H1 (cell line): ENCODE measurements at regions not wholly inside any gene's neighbourhood (a gene's known extent, or its start where the extent isn't known, plus 50 kb on each side); places are given as distances from the start of the nearest gene placed in this dataset.

Source experiments
- CTCF ChIA-PET: fragments of 300-600 bp; sonication (Branson Sonifier 250); formaldehyde crosslinking; loops from one replicate; lab custom pipeline; 2021; ENCODE audit not compliant: partially characterized antibody; lab: Charles Lee
- POLR2A ChIA-PET: fragments of 300-600 bp; sonication (Branson Sonifier 250); formaldehyde crosslinking; loops from one replicate; lab custom pipeline; 2021; ENCODE audit warnings: inconsistent platforms; ENCODE audit not compliant: partially characterized antibody; lab: Charles Lee
- DNase-seq, 2 experiments: peaks; one replicate each; pipeline versions ENCODE4 v3.0.0 to v3.0.0-alpha.2; 2010 to 2022; ENCODE audit warnings: low spot score in 2 of 2, low read depth in 1 of 2, mixed read lengths in 1 of 2
- FAIRE-seq: peaks from 2 replicates; lab custom pipeline; 2011; peaks lifted over from hg19 to GRCh38; lab: Jason Lieb, UNC
- H2AFZ ChIP-seq: 2 replicates; pipeline ENCODE4 v1.8.1; 2012; ENCODE audit warnings: low read length, inconsistent platforms
- H2AK5ac ChIP-seq: 2 replicates; pipeline ENCODE4 v1.6.1; 2013; ENCODE audit warnings: low read depth, low read length
- H2BK120ac ChIP-seq: replicated peaks from 2 replicates; pipeline ENCODE3; 2013; ENCODE audit warnings: low read depth, low read length, inconsistent platforms
- H2BK12ac ChIP-seq: 2 replicates; pipeline ENCODE4 v1.6.1; 2013; ENCODE audit warnings: low read depth, low read length
- H2BK15ac ChIP-seq: 2 replicates; pipeline ENCODE4 v1.6.1; 2013; ENCODE audit warnings: low read length
- H2BK20ac ChIP-seq: 2 replicates; pipeline ENCODE4 v1.6.1; 2013; ENCODE audit warnings: low read length
- H2BK5ac ChIP-seq: 2 replicates; pipeline ENCODE4 v1.6.1; 2013; ENCODE audit warnings: low read depth, low read length
- H3K14ac ChIP-seq: 2 replicates; pipeline ENCODE4 v1.6.1; 2013; ENCODE audit warnings: inconsistent platforms; ENCODE audit not compliant: insufficient read length
- H3K18ac ChIP-seq: 2 replicates; pipeline ENCODE4 v1.6.1; 2013; ENCODE audit warnings: low read length; ENCODE audit errors: extremely low read depth
- H3K23ac ChIP-seq: 2 replicates; pipeline ENCODE4 v1.6.1; 2013; ENCODE audit warnings: inconsistent platforms; ENCODE audit not compliant: insufficient read length
- H3K23me2 ChIP-seq: 2 replicates; pipeline ENCODE4 v1.6.1; 2013; ENCODE audit warnings: low read depth, low read length
- H3K27ac ChIP-seq: 2 replicates; pipeline ENCODE4 v1.6.1; 2011; ENCODE audit warnings: low read depth, low read length, inconsistent platforms
- H3K27me3 ChIP-seq, 4 experiments: replicated peaks in 1 of 4; 1 replicate in 1 of 4; 2 replicates in 3 of 4; pipeline versions ENCODE4 v1.6.1 to v1.8.1; 2011 to 2013; ENCODE audit warnings: low read length in 3 of 4, mild to moderate bottlenecking in 3 of 4, inconsistent platforms in 2 of 4, mixed read lengths in 2 of 4, moderate library complexity in 1 of 4; ENCODE audit not compliant: control insufficient read depth in 3 of 4, insufficient read depth in 3 of 4; ENCODE audit errors: extremely low read depth in 1 of 4
- H3K36me3 ChIP-seq, 4 experiments: 2 replicates each; pipeline versions ENCODE4 v1.6.1 to v1.8.1; 2011 to 2013; ENCODE audit warnings: mild to moderate bottlenecking in 4 of 4, low read length in 3 of 4, moderate library complexity in 2 of 4, control low read depth in 1 of 4, inconsistent platforms in 1 of 4; ENCODE audit not compliant: insufficient read depth in 4 of 4, control insufficient read depth in 2 of 4
- H3K4ac ChIP-seq: replicated peaks from 2 replicates; pipeline ENCODE3; 2013; ENCODE audit warnings: low read length, low read depth, mixed read lengths, inconsistent platforms; ENCODE audit not compliant: insufficient read length
- H3K4me1 ChIP-seq, 4 experiments: replicated peaks in 1 of 4; 1 replicate in 1 of 4; 2 replicates in 3 of 4; pipeline versions ENCODE4 v1.6.1 to v1.8.1; 2011 to 2013; ENCODE audit warnings: low read length in 3 of 4, inconsistent platforms in 2 of 4, mixed read lengths in 1 of 4; ENCODE audit not compliant: insufficient read depth in 4 of 4, control insufficient read depth in 3 of 4
- H3K4me2 ChIP-seq, 2 experiments: 2 replicates each; pipeline versions ENCODE4 v1.6.1 to v1.8.1; 2011 to 2013; ENCODE audit warnings: low read depth in 2 of 2, low read length in 2 of 2, control low read depth in 1 of 2, inconsistent platforms in 1 of 2, mild to moderate bottlenecking in 1 of 2; ENCODE audit not compliant: insufficient read depth in 1 of 2
- H3K4me3 ChIP-seq, 4 experiments: fragments of 200-600, 300-600 bp in 1 of 4; sonication (generic), shearing (Covaris generic), sonication (Bioruptor Twin) in 1 of 4; 2 replicates each; pipeline versions ENCODE4 v1.5.1 to v1.8.1; 2011 to 2016; ENCODE audit warnings: low read length in 4 of 4, low read depth in 3 of 4, control low read depth in 2 of 4, inconsistent platforms in 2 of 4, mild to moderate bottlenecking in 2 of 4, mixed read lengths in 1 of 4, moderate library complexity in 1 of 4; ENCODE audit not compliant: insufficient read depth in 2 of 4; ENCODE audit errors: extremely low read depth in 1 of 4
- H3K56ac ChIP-seq: replicated peaks from 2 replicates; pipeline ENCODE3; 2013; ENCODE audit warnings: low read depth, mild to moderate bottlenecking, mixed read lengths, low read length, inconsistent platforms; ENCODE audit not compliant: insufficient read length
- H3K79me1 ChIP-seq: 2 replicates; pipeline ENCODE4 v1.6.1; 2013; ENCODE audit warnings: low read depth, low read length, control low read depth
- H3K79me2 ChIP-seq, 2 experiments: 2 replicates each; pipeline versions ENCODE4 v1.6.1 to v1.8.1; 2012 to 2013; ENCODE audit warnings: low read length in 2 of 2, mild to moderate bottlenecking in 2 of 2, inconsistent platforms in 1 of 2; ENCODE audit not compliant: insufficient read depth in 2 of 2, control insufficient read depth in 1 of 2
- H3K9ac ChIP-seq, 4 experiments: replicated peaks in 1 of 4; 1 replicate in 1 of 4; 2 replicates in 3 of 4; pipeline versions ENCODE4 v1.6.1 to v1.8.1; 2011 to 2013; ENCODE audit warnings: low read depth in 3 of 4, low read length in 3 of 4, control low read depth in 2 of 4, mild to moderate bottlenecking in 2 of 4, moderate library complexity in 2 of 4, inconsistent platforms in 1 of 4; ENCODE audit errors: extremely low read depth in 1 of 4
- H3K9me3 ChIP-seq, 2 experiments: 2 replicates each; pipeline versions ENCODE4 v1.6.1 to v1.8.1; 2012 to 2013; ENCODE audit warnings: mild to moderate bottlenecking in 2 of 2, moderate library complexity in 2 of 2, control low read depth in 1 of 2, inconsistent platforms in 1 of 2, low read depth in 1 of 2, low read length in 1 of 2, mixed read lengths in 1 of 2; ENCODE audit not compliant: insufficient read depth in 2 of 2
- H4K20me1 ChIP-seq, 2 experiments: replicated peaks in 1 of 2; 2 replicates each; pipeline versions ENCODE3 to v1.8.1; 2011 to 2013; ENCODE audit warnings: inconsistent platforms in 2 of 2, low read length in 2 of 2, mild to moderate bottlenecking in 1 of 2; ENCODE audit not compliant: insufficient read depth in 2 of 2, control insufficient read depth in 1 of 2
- H4K5ac ChIP-seq: 2 replicates; pipeline ENCODE4 v1.6.1; 2013; ENCODE audit warnings: low read length, low read depth, mixed read lengths, inconsistent platforms; ENCODE audit not compliant: insufficient read length
- H4K8ac ChIP-seq: 2 replicates; pipeline ENCODE4 v1.8.0; 2013; ENCODE audit warnings: mild to moderate bottlenecking, moderate library complexity, low read length, inconsistent platforms; ENCODE audit not compliant: insufficient read depth; ENCODE audit errors: extremely low read depth
- H4K91ac ChIP-seq: replicated peaks from 2 replicates; pipeline ENCODE3; 2013; ENCODE audit warnings: low read length, mixed read lengths, inconsistent platforms; ENCODE audit not compliant: insufficient read length
- BCL11A ChIP-seq, 2 experiments: IDR thresholded peaks; one replicate each; pipeline ENCODE4 v1.6.1; 2011; ENCODE audit warnings: low read depth in 2 of 2, low read length in 2 of 2, mild to moderate bottlenecking in 2 of 2
- CBX8 ChIP-seq: fragments of 300-800, 300-1000 bp; sonication (generic); IDR thresholded peaks from 2 replicates; pipeline ENCODE4 v1.7.1; 2016; ENCODE audit warnings: low read depth, low read length, borderline replicate concordance
- CHD2 ChIP-seq: IDR thresholded peaks from 2 replicates; pipeline ENCODE4 v1.6.1; 2012; ENCODE audit warnings: low read length, improper control_type of control experiment
- CREB1 ChIP-seq: IDR thresholded peaks from 2 replicates; pipeline ENCODE4 v1.6.1; 2012; ENCODE audit warnings: inconsistent platforms
- EP300 ChIP-seq, 2 experiments: IDR thresholded peaks; 1 replicate in 1 of 2; 2 replicates in 1 of 2; pipeline ENCODE4 v1.6.1; 2011 to 2012; ENCODE audit warnings: low read depth in 2 of 2, low read length in 2 of 2, mild to moderate bottlenecking in 2 of 2, borderline replicate concordance in 1 of 2, inconsistent platforms in 1 of 2, moderate library complexity in 1 of 2
- FOSL1 ChIP-seq: IDR thresholded peaks from 2 replicates; pipeline ENCODE4 v1.6.1; 2011; ENCODE audit warnings: mild to moderate bottlenecking, low read depth, low read length, moderate library complexity; ENCODE audit not compliant: insufficient read depth
- KDM5A ChIP-seq: fragments of 200-600 bp; IDR thresholded peaks from 2 replicates; pipeline ENCODE4 v1.7.1; 2012; ENCODE audit warnings: mild to moderate bottlenecking, low read length, inconsistent platforms, mixed read lengths
- NRF1 ChIP-seq: IDR thresholded peaks from 2 replicates; pipeline ENCODE4 v1.6.1; 2011; ENCODE audit warnings: mild to moderate bottlenecking, low read depth, low read length, improper control_type of control experiment
- POLR2A ChIP-seq, 2 experiments: IDR thresholded peaks; 1 replicate in 1 of 2; 2 replicates in 1 of 2; pipeline ENCODE4 v1.6.1; 2011; ENCODE audit warnings: low read depth in 2 of 2, low read length in 2 of 2, mild to moderate bottlenecking in 2 of 2; ENCODE audit errors: control extremely low read depth in 1 of 2
- RBBP5 ChIP-seq: IDR thresholded peaks from 2 replicates; pipeline ENCODE4 v1.7.1; 2012; ENCODE audit warnings: low read depth, mild to moderate bottlenecking, inconsistent platforms, low read length, moderate library complexity, borderline replicate concordance
- TAF1 ChIP-seq: IDR thresholded peaks from 2 replicates; pipeline ENCODE4 v1.6.1; 2011; ENCODE audit warnings: mild to moderate bottlenecking, low read depth, low read length
- TEAD4 ChIP-seq: IDR thresholded peaks from 2 replicates; pipeline ENCODE4 v1.6.1; 2012; ENCODE audit warnings: low read depth, low read length, inconsistent platforms, mixed read lengths
- WGBS, 2 experiments: shearing (Covaris generic) in 1 of 2; methylation state at CpG; one replicate each; pipeline versions ENCODE4 v1.1.6 to v1.1.7; 2013 to 2015; ENCODE audit warnings: low lambda C conversion rate in 2 of 2, mixed read lengths in 2 of 2, inconsistent platforms in 1 of 2, low coverage in 1 of 2, missing lambda C conversion rate in 1 of 2; ENCODE audit not compliant: insufficient replicate concordance in 2 of 2, insufficient coverage in 1 of 2, insufficient read length in 1 of 2; ENCODE audit errors: extremely low coverage in 1 of 2, missing lambda C conversion rate in 1 of 2; 5-methylcytosine and 5-hydroxymethylcytosine counted together

GRCh38 chr9:11713077-11713476, 980.1 kb upstream of the TYRP1 start:
- Histone ChIP-seq H3K4me2 (no peak overlapping the region), H3K9me3 (no peaks in the 10 kb centered on the region), H4K91ac (no peak overlapping the region), H3K9ac (no peak overlapping the region), H3K79me1 (no peaks in the 10 kb centered on the region), H2BK12ac (no peak overlapping the region), H3K4ac (no peak overlapping the region), H3K27me3 (no peaks in the 10 kb centered on the region), H3K23me2 (no peaks in the 10 kb centered on the region), H3K56ac (no peak overlapping the region), H3K4me1 (no peaks in the 10 kb centered on the region), H3K14ac (no peak overlapping the region), H2BK5ac (no peak overlapping the region), H4K5ac (no peak overlapping the region), H3K23ac (no peak overlapping the region), H2BK15ac (no peak overlapping the region), H2BK20ac (no peak overlapping the region)
- CTCF ChIA-PET = interaction anchor here (0.7 to 1.1 kb wide), 2 partner anchors 12 to 16 kb away, joined by 3 read pairs; no protein-coding TSS in a partner anchor
- POLR2A ChIA-PET = no interaction called here
- WGBS, 2 experiments = 94% methylated on average over 2 of the region's 2 CpGs; no CpG with 5 or more reads in 1 of the 2 experiments
- TF ChIP-seq BCL11A (IDR thresholded peaks at IDR 0.05; ENCODE audit: low read depth in 2 of 2, low read length in 2 of 2) = no peak
- TF ChIP-seq RBBP5 = no peak
- no peak for TF ChIP-seq FOSL1
- no peak for TF ChIP-seq KDM5A
- TF ChIP-seq NRF1 = no peak
- TF ChIP-seq CHD2 = no peak
- no peak for TF ChIP-seq CBX8
- no peak for TF ChIP-seq TEAD4
- no peak for TF ChIP-seq EP300 (IDR thresholded peaks at IDR 0.05; ENCODE audit: borderline replicate concordance in 1 of 2, low read depth in 2 of 2, low read length in 2 of 2)
- no peak for TF ChIP-seq TAF1
- no peak for TF ChIP-seq CREB1
- TF ChIP-seq POLR2A (IDR thresholded peaks at IDR 0.05; ENCODE audit: control extremely low read depth in 1 of 2, low read depth in 2 of 2, low read length in 2 of 2) = no peak
- TF ChIP-seq, all 59 proteins: peak for 0
- no peak for FAIRE-seq
- H4K8ac ChIP-seq = no peak overlapping the region
- no peaks in the 10 kb centered on the region for H3K36me3 ChIP-seq
- DNase-seq = no peak
- no peaks in the 10 kb centered on the region for H4K20me1 ChIP-seq
- no peak overlapping the region for H2BK120ac ChIP-seq
- no peak overlapping the region for H3K4me3 ChIP-seq
- H3K79me2 ChIP-seq = no peaks in the 10 kb centered on the region
- H3K27ac ChIP-seq = no peak overlapping the region
- no peak overlapping the region for H3K18ac ChIP-seq
- H2AFZ ChIP-seq = no peak overlapping the region
- H2AK5ac ChIP-seq = no peak overlapping the region
